HG02852 (cell line): ENCODE measurements at regions not wholly inside any gene's neighbourhood (a gene's known extent, or its start where the extent isn't known, plus 50 kb on each side); places are given as distances from the start of the nearest gene placed in this dataset.

Experiments
- ATAC-seq: cut with Tn5 transposase; IDR thresholded peaks from one replicate; pipeline ENCODE4 v1.9.1; 2021; ENCODE audit warnings: mild to moderate bottlenecking, moderate library complexity; ENCODE audit not compliant: unreplicated experiment

GRCh38 chr16:50964491-50964890 is 186.6 kb downstream of the SALL1 start:
- ATAC-seq, result no peak

DNA sequence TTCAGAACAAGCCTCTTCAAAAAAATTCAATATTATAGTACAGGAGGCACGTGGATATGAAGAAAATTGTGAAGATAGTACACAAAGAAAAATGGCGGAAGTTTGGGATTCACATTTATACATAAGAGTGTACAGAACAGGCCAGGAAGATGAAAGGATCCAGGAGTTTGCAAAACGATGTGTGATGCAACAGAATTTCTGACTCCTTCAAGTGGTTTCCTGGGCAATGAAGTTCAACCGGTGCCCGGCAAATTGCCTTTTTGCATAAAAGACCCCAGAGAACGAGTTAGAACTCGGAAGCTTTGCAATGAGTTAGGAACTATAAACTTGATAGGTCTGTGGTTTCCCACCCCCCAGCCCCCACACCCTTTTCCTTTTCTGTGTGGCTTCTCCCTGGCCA is 189.1 kb downstream of the SALL1 start:
- ATAC-seq, result no peak

GRCh38 chr16:50960517-50961202 is 190.4 kb downstream of the SALL1 start:
- no peak for ATAC-seq

GRCh38 chr16:50957056-50957455 is 194.0 kb downstream of the SALL1 start:
- ATAC-seq, result no peak

- ATAC-seq, result no peak
Observed at GRCh38 chr16:50956637-50957036, 194.4 kb downstream of the SALL1 start.

DNA sequence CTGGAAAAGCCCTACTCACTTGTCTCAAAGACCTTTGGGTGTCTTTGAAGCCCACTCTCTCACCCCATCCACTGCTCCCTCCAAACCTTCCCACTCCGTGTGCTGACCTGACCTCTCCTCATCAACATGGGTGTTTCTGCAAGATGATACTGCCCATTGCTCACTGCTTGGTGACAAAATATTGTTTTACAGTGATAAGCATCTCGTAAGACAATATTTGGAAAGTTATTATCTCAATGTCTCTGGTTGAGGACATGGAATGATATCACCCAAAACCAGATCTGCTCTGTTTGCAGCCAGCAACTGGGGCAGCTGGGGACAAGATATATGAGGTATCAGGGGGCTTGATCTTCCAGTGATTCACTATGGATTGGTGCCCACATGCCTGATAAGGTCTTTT is 195.8 kb downstream of the SALL1 start:
- no peak for ATAC-seq

GRCh38 chr16:50954469-50954868 is 196.6 kb downstream of the SALL1 start:
- no peak for ATAC-seq

GRCh38 chr16:50953290-50953689 is 197.8 kb downstream of the SALL1 start:
- ATAC-seq, result no peak

- no peak for ATAC-seq
Observed at GRCh38 chr16:50950955-50951354, 200.1 kb downstream of the SALL1 start.

- ATAC-seq, result no peak
Observed at GRCh38 chr16:50948268-50948930, 202.7 kb downstream of the SALL1 start.

- no peak for ATAC-seq
Observed at GRCh38 chr16:50947826-50948225, 203.2 kb downstream of the SALL1 start.

GRCh38 chr16:50946606-50947005 is 204.5 kb downstream of the SALL1 start:
- ATAC-seq, result no peak

- no peak for ATAC-seq
Observed at GRCh38 chr16:50946098-50946497, 204.2 kb downstream of the CYLD start.

DNA sequence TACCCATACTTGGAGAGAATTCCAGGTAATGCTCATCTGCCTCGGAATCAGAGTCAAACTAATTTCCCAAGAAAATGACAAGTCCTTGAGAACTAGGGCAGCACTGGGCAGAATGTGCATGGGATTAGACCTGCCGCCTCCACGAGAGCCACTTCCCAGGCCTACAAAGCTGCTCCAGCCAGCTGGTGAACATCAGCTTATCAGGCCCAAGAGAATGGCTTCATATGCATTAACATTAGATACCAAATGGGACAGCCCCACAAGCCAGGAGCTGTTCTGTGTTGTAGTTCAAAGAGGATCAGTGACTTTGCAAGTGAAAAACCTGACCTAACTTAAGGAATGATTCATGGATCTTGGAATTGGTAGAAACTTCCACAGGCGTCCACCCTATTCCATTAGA is 203.3 kb downstream of the CYLD start:
- no peak for ATAC-seq

DNA sequence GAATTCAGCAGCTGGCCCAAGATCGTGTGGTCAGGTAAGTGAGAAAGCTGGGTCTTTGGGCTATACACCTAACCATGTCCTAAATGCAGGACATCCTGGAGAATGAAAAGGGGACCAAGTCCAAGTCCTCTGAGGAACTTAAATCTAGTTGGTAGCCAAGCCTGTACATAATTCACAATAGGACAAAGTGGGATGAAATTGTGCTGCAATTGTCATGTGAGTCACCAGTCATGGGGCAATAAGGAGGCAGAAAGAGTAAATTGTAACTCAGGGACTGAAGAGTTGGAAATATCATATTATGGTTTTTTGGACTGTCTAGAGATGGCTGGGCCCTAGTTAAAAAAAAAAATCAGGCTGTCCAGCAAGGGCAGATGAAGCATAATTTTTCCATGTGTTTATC is 202.6 kb downstream of the CYLD start:
- ATAC-seq, result no peak

- ATAC-seq, result no peak
Observed at GRCh38 chr16:50944033-50944432, 202.1 kb downstream of the CYLD start.

DNA sequence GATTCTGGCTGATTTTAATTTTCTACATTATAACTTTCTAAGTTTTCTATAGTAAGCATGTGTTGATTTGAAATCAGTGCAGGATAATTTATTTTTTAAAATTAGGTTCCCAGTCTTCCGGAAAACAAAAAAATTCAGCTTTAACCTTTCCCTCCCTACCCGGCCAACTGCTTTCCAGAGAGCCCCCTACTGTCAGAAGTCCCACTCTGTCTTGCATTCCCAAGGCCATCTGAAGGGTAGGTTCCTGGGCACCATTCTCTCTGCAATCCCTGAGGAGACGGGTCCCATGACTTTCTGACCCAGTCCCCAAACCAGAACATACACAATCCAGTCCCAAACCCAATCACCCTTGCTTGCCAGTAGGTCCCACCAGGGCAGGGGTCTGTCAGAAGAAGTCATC is 200.3 kb downstream of the CYLD start:
- ATAC-seq, result no peak

DNA sequence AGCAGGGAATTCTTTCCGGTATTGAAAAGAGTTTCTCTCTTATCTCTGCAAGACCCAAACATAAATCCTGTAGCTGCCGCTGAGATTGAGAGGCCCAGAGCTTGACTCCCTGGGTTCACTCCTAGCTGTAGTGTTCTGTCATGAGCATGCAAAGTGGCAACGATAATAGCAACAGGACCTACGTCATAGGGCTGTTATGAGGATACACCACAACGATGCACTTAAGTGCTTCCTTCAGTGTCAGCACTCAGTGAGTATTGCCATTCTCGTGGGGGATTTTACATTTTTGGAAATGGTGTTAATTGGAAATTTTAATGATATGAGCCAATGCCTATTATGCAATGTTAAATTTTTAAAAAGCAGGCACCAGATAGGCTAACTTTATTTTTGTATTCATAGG is 199.8 kb downstream of the CYLD start:
- ATAC-seq, result no peak

DNA sequence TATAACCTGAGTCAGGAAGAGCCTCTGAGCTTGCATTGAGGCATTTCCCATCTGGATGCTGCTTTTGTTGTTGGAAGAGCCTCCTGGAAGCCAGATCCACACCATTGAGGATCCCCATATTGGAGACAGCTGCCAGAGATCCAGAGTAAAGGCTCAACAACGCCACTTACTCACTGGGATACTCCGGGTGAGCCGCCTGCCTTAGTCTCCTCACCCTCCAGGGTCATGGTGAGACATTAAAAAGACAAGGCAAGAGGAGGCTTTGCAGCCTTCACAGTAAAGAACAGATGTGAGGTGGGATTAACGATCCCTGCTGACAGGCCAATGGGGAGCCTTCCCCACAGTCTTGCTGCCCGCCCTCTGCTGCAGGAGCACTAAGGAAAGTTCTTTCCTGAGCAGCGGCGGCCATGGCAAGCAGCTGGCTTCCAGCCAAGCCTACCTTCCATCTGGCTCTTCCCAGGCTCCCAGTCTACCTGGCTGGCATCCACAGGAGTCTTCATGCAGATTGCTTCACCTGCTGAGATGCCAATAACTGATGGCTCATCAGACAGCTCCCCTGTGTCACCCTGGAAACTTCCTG is 198.5 kb downstream of the CYLD start:
- ATAC-seq, result no peak

DNA sequence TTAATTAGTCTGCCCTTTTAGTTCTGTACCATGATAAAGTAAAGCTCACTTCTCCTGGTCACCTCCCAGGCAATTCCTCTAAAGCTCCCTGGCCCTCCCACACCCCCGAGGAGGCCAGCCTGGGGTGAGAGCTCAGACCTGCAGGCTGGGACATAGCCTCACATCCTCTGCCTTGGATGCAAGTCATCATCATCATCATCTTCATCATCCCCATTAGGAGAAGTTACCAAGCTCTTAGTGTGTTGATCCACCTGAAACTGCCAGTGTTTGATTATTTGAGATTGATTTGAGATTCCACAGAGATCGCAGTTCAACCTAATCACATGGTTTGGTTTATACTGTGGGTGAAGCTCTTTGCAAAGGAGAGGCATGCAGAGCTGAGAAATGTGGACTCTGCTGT is 197.5 kb downstream of the CYLD start:
- ATAC-seq, result no peak

- ATAC-seq, result no peak
Observed at GRCh38 chr16:50938932-50939331, 197.0 kb downstream of the CYLD start.

- no peak for ATAC-seq
Observed at GRCh38 chr16:50933262-50933661, 191.4 kb downstream of the CYLD start.
